ENCODE measurements at regions not wholly inside any gene's neighbourhood (a gene's known extent, or its start where the extent isn't known, plus 50 kb on each side); places are given as distances from the start of the nearest gene placed in this dataset.

DNA sequence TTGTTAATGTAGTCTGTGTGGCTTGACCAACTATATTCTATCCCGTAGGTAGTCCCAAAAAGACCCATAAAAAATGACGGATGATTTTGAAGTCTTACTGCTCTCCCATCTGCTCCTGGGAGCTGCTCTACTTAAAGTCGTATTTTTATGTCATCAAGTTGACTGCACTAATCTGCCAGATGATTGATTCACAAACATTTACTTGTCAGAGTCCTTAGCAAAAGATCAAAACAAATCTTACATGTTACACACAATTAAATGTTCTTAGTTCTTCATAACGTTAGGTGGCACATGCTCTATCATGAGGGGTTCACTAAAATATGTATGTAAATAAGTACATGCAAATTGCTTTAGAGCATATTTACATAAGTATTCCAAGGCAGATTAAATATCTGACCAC, 498.3 kb upstream of the LRRTM4 start:
- TF ChIP-seq, protein P1, sequence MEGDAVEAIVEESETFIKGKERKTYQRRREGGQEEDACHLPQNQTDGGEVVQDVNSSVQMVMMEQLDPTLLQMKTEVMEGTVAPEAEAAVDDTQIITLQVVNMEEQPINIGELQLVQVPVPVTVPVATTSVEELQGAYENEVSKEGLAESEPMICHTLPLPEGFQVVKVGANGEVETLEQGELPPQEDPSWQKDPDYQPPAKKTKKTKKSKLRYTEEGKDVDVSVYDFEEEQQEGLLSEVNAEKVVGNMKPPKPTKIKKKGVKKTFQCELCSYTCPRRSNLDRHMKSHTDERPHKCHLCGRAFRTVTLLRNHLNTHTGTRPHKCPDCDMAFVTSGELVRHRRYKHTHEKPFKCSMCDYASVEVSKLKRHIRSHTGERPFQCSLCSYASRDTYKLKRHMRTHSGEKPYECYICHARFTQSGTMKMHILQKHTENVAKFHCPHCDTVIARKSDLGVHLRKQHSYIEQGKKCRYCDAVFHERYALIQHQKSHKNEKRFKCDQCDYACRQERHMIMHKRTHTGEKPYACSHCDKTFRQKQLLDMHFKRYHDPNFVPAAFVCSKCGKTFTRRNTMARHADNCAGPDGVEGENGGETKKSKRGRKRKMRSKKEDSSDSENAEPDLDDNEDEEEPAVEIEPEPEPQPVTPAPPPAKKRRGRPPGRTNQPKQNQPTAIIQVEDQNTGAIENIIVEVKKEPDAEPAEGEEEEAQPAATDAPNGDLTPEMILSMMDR (IDR thresholded peaks at IDR 0.05), result no peak
- no peak for TF ChIP-seq ZFX (IDR thresholded peaks at IDR 0.05; ENCODE audit: borderline replicate concordance)
